Keratinocyte (primary cell): ENCODE measurements at regions not wholly inside any gene's neighbourhood (a gene's known extent, or its start where the extent isn't known, plus 50 kb on each side); places are given as distances from the start of the nearest gene placed in this dataset.

Source experiments
- CTCF ChIP-seq, 3 experiments: IDR thresholded peaks in 1 of 3; conservative IDR thresholded peaks in 1 of 3; optimal IDR thresholded peaks in 1 of 3; 2 replicates in 2 of 3; 3 replicates in 1 of 3; pipeline versions ENCODE3 to v1.5.1; 2011; ENCODE audit warnings: low read length in 3 of 3, mild to moderate bottlenecking in 3 of 3, moderate library complexity in 2 of 3, control low read depth in 1 of 3, inconsistent platforms in 1 of 3; ENCODE audit not compliant: insufficient read depth in 2 of 3; ENCODE audit errors: extremely low read depth in 1 of 3
- EZH2 ChIP-seq: IDR thresholded peaks from one replicate; pipeline ENCODE4 v1.6.1; 2012; ENCODE audit warnings: inconsistent platforms, mild to moderate bottlenecking, low read length, moderate library complexity

DNA sequence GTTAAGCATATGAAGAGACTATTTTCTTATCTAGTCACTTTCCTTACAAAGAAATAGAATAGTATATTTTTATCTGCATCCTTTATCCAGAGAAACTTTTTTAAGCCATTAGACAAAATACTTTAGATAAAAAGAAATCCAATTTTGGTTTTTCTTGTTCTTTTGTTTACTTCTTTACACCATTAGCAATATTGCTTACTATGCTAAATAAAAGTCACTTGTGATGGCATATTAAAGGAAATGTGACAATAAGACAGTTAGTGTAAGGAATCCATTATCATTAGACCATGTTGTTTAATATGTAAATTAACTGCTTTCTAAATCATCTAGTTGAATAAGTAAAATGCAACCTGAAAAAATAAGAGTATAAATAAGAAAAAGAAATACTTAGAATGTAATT, 2582.7 kb downstream of the ARAP2 start:
- TF ChIP-seq CTCF (optimal IDR thresholded peaks at IDR 0.05 in 1 of 3, IDR thresholded peaks at IDR 0.05 in 1 of 3, conservative IDR thresholded peaks at IDR 0.05 in 1 of 3; ENCODE audit: extremely low read depth in 1 of 3, insufficient read depth in 2 of 3, low read length in 3 of 3) = no peak
- no peak for TF ChIP-seq EZH2
